Prostate gland (tissue), 2 donors: ENCODE measurements at regions not wholly inside any gene's neighbourhood (a gene's known extent, or its start where the extent isn't known, plus 50 kb on each side); places are given as distances from the start of the nearest gene placed in this dataset.

Experiments
- POLR2A ChIP-seq: fragments of 450-650 bp; IDR thresholded peaks from one replicate; pipeline ENCODE4 v1.6.1; 2016; ENCODE audit warnings: antibody characterized with exemption, mild to moderate bottlenecking
- TF ChIP-seq, protein P1 (sequence below), 4 experiments: fragments of 200-600 bp in 2 of 4; fragments of 450-650 bp in 2 of 4; sonication (generic) in 2 of 4; IDR thresholded peaks; 1 replicate in 3 of 4; 2 replicates in 1 of 4; pipeline ENCODE4 v1.5.1; 2016 to 2019; ENCODE audit warnings: antibody characterized with exemption in 4 of 4, mild to moderate bottlenecking in 2 of 4, moderate library complexity in 2 of 4

DNA sequence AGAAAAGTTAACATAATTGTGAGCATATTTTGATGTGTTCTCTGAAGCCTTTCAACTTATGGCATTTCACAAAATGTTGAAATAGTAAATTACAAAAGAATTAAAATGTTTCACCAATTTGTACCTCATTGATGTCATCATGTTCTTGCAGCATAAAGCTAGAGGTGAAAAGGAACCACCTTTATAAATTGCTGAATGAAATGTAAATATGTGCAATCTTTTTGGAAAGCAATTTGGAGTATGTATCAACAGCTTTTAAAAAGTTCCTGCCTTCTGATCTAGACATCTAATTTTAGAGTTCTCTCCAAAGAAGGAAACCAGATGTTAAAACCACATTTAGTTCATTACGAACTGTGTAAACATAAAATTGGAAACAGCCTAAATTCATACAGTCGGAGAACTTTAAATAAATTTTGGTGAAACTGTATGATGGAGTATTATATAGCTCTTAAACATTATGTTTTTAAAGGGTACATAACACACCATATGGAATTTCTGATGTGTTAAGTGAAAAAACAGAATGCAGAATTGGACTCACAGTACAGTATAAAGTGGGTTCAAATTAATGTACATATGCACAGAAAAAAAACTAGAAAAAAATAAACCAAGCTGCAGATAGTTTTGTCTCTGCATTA is 311.2 kb upstream of the NAALADL2 start:
- TF ChIP-seq, protein P1, sequence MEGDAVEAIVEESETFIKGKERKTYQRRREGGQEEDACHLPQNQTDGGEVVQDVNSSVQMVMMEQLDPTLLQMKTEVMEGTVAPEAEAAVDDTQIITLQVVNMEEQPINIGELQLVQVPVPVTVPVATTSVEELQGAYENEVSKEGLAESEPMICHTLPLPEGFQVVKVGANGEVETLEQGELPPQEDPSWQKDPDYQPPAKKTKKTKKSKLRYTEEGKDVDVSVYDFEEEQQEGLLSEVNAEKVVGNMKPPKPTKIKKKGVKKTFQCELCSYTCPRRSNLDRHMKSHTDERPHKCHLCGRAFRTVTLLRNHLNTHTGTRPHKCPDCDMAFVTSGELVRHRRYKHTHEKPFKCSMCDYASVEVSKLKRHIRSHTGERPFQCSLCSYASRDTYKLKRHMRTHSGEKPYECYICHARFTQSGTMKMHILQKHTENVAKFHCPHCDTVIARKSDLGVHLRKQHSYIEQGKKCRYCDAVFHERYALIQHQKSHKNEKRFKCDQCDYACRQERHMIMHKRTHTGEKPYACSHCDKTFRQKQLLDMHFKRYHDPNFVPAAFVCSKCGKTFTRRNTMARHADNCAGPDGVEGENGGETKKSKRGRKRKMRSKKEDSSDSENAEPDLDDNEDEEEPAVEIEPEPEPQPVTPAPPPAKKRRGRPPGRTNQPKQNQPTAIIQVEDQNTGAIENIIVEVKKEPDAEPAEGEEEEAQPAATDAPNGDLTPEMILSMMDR (IDR thresholded peaks at IDR 0.05), result no peak
- no peak for TF ChIP-seq POLR2A
